GM18909 (cell line): ENCODE measurements at regions not wholly inside any gene's neighbourhood (a gene's known extent, or its start where the extent isn't known, plus 50 kb on each side); places are given as distances from the start of the nearest gene placed in this dataset.
A peak's percentile ranks its signal among the peaks of the same experiment; 100 is the strongest.
"Not testable (repeated sequence)": the region's sequence is repeated elsewhere in the genome, so short reads cannot be mapped to it uniquely, and the experiment has no call there.

Source experiments
- ATAC-seq: cut with Tn5 transposase; IDR thresholded peaks from one replicate; pipeline ENCODE4 v1.9.1; 2021; ENCODE audit warnings: mild to moderate bottlenecking; ENCODE audit not compliant: unreplicated experiment, poor library complexity

DNA sequence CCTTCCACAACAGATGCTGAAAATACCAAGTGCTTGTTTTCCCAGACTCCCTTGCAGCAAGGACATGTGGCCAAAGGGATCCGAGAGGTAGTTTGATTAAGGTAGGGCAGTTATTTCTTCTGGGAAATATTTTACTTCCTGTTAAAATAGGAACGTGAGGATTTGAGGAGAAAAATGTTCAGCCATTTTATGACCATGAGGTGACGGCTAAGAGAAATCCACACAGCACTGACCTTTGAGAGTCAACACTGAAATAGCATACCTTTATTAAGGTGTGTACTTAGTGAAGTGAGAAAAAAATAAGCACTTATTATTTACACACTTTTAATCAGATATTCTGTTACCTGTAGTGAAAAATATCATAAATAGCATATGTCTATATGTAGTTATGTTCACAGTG, 133.9 kb downstream of the PPP1R3A start:
- no peak for ATAC-seq

DNA sequence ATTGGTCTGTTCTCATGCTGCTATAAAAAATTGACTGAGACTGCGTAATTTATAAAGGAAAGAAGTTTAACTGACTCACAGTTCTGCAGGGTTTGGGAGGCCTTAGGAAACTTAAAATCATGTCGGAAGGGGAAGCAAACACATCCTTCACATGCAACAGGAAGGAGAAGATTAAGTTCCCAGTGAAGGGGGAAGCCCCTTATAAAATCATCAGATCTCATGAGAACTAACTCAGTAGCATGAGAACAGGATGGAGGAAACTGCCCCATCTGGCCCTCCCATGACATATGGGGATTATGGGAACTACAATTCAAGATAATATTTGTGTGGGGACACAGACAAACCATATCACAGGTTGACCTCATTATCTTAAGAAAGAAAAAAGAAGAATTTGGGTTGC, 134.5 kb downstream of the PPP1R3A start:
- ATAC-seq: no peak

DNA sequence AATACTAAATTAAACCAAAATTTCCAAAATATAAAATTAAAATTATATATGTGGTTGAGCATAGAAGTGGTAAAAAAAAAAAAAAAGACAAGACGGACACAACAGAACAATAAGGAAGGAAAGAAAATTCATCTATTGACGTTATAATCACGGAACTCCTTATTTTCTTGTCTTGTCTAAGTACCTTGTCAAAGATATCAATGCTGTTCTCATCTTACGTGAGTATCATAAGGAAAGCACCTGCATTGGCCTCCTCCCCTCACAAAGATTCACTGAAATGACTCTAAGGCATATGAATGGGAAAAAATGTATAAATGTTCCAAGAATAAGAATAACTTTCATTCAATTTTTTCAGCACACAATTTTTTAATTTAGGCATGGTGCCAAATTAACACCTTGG, 135.4 kb downstream of the PPP1R3A start:
- ATAC-seq: no peak

DNA sequence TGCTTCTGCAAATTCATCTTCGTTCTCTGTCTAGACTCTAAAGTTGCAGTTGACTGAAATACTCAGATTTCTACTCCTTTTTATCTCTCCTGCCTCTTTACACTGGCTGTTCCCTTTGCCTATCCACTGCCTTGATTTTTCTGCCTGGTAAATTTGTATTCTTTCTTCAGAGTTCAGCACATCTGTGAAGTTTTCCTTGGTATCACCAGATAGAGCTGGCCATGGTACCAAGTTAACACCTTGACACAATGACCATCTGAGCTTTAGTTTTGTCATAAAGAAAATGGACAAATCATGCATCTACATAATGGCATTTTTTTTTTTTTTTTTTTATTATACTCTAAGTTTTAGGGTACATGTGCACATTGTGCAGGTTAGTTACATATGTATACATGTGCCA, 143.0 kb downstream of the PPP1R3A start:
- no peak for ATAC-seq

DNA sequence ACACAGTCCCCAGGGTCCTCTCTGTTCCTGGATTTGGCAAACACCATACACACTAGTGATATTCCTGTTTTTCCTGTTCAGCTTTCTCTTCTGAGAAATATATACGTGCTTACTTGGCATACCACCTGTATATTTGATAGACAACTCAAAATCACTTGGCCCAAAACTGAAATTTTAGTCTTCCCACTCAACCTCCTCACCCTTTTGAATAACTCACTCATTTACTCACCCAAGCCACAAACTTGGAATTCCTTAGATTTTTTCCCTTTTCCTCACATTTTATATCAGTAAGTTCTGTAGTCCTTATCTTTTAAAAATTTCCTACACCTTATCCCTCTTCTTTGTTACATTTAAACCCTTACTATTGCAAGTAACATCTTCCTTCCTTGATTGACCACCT, 143.4 kb downstream of the PPP1R3A start:
- no peak for ATAC-seq

DNA sequence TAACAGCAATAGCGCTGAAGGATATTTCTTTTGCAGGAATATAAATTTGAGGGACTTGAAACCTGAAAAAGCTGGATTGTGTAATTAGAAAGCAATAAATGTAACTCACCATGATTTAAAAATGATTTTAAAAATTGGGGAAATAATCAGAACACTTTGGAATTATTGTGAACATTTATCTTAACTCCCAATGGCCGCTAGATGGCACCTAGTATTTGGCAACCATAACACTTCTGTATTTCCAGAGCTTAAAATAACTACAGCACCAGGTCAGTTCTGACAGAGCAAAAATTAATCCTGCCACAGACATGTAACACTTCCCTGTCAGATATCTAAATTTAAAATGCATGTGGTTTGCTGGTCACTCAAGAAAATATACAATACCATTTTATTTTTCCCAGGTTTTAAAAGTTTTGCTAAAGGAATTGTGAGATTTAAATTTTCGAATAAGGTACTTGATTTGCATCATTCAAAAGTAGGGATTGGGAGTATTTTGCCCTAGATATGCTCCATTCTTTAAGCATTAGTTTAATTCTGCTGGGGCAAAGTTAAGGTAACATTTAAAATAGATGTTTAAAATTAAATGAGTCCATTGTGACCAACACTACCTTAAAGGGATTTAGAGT, 144.5 kb downstream of the PPP1R3A start:
- peak; percentile 92 for ATAC-seq

DNA sequence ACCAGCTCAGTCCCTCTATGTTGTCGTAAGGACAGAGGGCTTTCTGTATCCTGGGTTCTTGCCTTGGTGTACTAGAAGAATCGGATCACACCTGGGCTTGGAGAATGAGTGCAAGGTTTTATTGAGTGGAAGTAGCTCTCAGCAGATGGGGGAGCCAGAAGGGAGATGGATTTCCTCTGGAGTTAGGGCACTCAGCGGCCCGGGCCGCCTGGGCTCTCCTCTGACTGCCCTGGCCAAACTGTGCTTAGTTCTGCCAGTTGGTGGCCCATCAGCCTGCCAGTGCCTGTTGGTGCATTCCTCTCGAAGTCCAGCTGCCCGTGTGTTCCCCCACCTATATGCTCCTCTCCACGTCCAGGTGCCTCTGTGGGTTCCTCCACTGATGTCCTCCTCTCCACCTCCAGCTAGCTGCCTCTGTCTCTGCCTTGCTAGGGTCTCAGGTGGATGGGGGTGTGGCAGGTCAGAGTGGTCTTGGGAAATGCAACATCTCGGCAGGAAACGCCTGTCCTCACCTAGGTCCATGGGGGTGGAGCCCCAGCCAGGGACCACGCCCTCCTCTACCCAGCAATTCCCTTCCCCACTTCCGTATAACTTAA, 148.6 kb downstream of the PPP1R3A start:
- ATAC-seq: no peak

DNA sequence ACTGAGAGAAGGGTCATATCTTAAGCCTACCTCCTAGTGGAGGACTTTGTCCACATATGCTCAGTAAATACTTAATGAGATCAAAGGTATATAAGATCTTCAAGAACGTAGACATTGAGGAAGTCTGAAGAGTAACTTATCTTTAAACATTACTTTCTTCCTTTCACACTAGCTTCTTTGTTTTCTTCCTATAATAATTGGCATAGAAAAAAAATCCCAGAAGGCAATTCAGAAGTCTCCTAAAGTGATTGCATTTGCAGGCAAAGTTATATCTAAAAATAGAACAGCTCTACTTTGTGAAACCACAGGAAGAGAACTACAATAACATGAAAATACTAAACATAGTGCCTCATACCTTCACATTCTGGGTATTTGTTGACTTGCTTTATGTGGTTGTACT, 150.4 kb downstream of the PPP1R3A start:
- no peak for ATAC-seq

DNA sequence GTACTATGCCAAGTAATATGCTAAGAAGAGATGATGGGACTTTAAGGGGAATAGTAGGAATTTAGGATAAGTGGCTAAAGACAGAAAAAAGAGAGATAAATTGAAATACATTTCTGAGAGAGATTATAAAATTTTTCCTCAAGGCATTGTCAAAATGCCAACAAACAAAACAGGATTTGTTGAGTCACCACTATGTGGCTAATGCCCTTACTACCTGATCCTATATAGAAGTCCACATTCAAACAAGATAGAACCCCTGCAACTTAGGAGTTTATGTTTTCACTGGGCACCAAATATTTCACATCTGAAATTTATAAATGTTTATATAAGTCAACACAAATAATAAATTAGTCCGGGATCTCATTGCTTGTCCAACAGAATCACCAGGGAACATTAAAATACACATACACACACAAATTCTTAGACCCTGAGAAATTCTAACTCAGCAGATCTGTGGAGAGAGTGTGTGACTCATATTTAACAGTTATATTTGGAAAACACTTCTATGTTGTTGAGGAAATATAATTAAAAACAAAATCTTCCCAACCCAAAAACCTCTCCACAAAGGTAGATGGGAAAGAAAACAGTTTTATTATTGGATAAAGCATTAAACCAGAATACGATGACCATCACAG, 154.3 kb downstream of the PPP1R3A start:
- ATAC-seq: no peak

DNA sequence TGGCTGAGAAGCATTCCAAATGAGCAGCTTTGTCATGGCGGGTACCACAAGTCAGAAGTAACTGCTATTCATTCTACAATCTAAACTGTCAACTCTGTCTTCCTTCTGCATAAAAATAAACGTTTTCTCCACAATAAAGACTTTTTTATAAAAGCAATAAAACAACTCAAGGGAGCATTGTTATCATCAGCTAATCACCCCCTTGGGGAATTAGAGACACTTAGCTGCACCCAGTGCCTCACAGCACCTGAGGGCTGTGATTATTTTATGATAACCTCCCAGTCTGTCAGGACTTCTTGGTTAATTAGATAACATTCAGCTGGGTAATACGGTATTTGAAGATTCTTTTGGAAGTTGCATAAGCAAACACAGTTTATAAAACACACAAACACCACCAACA, 155.6 kb downstream of the PPP1R3A start:
- ATAC-seq: no peak

DNA sequence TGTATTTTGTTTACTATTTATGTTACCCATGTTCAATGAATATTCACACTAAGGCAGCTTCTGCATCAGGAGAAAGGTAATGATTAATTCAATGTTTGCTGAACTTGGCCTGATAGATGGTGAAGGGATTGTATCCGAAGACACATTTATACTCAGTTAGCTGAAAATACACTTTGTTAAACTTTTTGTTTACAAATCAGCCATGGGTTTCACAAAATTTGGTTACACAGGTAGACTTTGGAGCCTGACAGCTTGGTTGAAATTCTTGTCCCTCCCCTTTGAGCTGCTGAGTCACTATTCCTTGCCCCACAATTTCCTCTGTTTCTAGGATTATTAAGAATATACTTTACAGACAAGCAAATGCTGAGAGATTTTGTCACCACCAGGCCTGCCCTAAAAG, 162.6 kb downstream of the PPP1R3A start:
- ATAC-seq: no peak

DNA sequence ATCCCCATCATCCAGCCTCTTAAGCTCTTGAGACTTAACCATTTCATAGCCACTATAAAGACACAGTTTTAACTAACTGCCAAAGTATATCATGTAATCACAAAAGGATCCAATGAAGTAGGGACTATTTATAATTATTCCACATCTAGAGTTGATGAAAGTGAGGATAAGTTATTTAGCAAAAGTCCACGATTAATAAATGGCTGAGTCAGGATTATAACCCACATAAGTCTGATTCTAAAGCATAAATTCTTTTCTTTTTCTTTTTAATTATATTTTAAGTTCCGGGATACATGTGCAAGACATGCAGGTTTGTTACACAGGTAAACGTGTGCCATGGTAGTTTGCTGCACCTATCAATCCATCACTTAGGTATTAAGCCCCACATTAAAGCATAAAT, 166.1 kb downstream of the PPP1R3A start:
- no peak for ATAC-seq

DNA sequence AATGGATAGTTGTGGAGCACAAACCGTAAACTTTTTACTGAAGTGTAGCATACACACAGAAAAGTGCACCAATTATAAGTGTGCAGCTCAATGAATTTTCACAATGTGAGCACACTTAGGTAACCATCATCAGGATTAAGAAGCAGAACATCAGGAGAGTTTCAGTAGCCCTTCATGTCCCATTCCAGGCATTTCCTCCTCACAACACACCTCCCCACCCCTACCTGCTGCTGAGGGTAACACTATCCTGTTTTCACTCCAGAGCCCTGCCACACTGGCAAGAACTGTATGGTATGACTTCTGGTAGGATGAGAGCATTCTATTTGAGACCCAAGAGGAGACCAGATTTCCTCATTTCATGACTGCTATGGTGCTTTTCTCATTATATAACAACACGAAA, 166.5 kb downstream of the PPP1R3A start:
- no peak for ATAC-seq

DNA sequence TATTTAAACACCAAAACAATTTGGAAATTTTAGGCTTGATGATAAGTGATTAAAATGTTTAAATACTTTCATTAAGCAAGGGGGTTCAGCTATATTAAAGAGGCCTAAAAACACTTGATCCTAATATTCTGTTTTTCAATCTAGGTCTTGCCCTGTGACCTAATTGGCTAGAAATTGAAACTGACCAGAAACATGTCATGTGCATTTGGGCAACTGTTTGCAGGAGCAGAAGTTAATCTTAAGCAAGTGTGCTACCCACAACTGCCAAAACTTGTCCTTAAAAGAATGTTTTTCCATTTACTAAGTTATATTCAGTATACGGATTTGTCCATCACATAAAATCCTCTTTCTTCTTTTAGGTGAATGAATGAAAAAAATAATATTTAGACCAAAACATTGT, 167.3 kb downstream of the PPP1R3A start:
- no peak for ATAC-seq

DNA sequence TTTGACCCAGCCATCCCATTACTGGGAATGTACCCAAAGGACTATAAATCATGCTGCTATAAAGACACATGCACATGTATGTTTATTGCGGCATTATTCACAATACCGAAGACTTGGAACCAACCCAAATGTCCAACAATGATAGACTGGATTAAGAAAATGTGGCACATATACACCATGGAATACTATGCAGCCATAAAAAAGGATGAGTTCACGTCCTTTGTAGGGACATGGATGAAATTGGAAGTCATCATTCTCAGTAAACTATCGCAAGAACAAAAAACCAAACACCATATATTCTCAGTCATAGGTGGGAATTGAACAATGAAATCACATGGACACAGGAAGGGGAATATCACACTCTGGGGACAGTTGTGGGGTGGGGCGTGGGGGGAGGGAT, 170.4 kb downstream of the PPP1R3A start:
- not testable (repeated sequence) for ATAC-seq

DNA sequence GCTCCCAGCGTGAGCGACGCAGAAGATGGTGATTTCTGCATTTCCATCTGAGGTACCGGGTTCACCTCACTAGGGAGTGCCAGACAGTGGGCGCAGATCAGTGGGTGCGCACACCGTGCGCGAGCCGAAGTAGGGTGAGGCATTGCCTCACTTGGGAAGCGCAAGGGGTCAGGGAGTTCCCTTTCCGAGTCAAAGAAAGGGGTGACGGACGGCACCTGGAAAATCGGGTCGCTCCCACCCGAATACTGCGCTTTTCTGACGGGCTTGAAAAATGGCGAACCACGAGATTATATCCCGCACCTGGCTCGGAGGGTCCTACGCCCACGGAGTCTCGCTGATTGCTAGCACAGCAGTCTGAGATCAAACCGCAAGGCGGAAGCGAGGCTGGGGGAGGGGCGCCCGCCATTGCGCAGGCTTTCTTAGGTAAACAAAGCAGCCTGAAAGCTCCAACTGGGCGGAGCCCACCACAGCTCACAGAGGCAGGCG, 175.8 kb downstream of the PPP1R3A start:
- ATAC-seq: not testable (repeated sequence)

DNA sequence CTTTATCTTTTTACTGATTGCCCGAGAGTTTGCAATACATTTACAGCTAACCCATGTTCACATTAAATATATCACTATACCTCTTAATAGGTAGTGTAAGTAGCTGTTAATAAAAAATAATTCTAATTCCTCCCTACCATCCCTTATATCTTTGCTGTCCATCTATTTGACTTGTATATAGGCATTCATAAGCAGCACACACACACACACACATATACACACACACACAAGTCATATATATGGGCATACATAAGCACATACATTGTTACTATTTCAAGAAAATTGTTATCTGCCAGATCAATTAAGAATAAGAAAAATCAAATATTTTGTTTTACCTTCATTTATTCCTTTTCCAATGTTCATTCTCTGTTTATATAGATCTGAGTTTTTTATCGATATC, 176.4 kb downstream of the PPP1R3A start:
- no peak for ATAC-seq

DNA sequence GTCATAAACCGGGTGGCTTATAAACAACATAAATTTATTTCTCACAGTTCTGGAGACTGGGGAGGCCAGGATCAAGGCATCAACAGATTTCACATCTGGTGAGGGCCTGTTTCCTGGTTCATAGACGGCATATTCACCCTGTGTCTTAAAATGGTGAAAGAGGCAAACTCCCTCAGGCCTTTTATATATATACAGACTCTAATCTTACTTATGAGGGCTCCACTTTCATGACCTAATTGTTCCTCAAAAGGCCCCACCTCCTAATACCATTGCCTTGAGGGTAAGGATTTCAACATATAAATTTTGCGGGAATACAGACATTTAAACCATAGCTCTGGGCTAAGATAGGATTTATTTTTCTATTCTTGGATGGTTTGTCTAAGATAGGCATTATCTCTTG, 187.2 kb downstream of the PPP1R3A start:
- ATAC-seq: no peak

DNA sequence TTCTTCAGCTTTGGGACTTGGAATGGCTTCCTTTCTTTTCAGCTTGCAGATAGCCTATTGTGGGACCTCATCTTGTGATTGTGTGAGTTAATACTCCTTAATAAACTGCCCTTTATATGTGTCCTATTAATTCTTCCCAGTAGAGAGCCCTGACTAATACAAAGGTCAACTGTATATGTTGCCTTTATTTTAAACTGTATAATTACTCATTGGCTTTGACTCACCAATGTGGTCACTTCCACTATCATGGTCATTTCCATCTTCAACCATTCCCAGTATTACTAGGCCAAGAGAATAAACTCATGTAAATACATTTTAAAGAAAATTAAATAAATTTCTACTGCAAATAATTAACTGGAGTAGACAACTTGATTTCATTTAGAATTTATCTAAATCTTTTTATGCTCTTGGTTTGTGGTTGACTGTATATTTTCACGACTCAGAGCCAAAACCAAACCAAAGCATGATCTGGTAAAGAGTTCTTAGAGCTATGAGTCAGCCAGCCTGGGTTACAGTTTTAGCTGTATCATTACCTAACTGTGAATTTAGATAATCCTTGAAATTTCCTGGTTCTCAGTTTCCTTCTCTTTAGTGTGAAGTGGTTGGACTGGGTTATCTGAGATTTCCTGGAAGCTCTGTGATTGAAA, 188.4 kb downstream of the PPP1R3A start:
- no peak for ATAC-seq

DNA sequence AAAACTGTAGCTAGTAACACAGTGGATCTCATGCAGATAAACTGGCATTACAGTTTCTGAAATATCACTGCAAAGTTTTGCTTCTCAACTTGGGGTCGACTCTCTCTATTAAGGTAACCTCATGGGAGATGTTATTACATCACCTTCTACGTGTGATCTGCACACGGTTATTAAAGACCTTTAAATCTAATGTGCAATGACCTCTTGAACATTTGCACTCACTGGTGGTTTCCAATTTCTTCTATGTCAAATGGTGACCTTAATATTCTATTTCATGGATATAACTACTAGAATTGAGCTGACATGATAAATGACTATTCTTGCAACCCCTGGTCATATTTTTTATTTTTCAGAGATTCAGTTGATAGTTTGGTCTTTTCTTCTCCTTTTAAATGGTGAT, 191.3 kb downstream of the PPP1R3A start:
- ATAC-seq: no peak

DNA sequence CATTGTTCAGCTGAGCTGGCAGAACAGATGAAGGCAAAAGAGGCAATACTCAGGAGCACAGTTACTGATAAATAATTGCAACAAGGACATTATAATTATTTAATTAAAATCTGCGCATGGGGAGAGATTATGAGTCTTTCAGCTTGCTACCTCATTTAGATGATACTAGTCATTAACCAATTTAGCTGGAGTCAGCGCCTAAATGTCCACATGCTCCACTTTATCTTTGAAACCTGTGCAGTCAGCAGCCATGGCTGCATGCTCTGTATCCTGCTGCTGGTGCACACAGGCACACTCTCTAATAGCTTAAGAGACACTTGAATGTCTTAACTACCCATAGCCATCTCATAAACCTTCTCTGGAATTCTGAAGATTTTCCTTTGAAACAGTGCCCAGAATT, 196.8 kb downstream of the PPP1R3A start:
- ATAC-seq: no peak
